ENCODE measurements at regions not wholly inside any gene's neighbourhood (a gene's known extent, or its start where the extent isn't known, plus 50 kb on each side); places are given as distances from the start of the nearest gene placed in this dataset.

- H3K9me3 Mint-ChIP-seq (ENCODE audit: insufficient read depth) = no peaks in the 10 kb centered on the region
- POLR2A ChIA-PET = no interaction called here
- ATAC-seq (ENCODE audit: low read depth) = no peak
Measured at GRCh38 chr11:127474766-127475165, 474.2 kb upstream of the KIRREL3 start.

GRCh38 chr11:127472505-127472904 lies 471.9 kb upstream of the KIRREL3 start:
- Histone ChIP-seq H3K27ac (ENCODE audit: low read length in 2 of 2) (no peak overlapping the region), H3K36me3 (replicated peaks in 1 of 2; ENCODE audit: control extremely low read depth in 1 of 2, control insufficient read depth in 1 of 2, extremely low read depth in 1 of 2, insufficient read depth in 2 of 2, low read length in 1 of 2) (no peaks in the 10 kb centered on the region), H3K9me3 (ENCODE audit: control extremely low read depth in 1 of 3, control insufficient read depth in 2 of 3, insufficient read depth in 1 of 3, low read length in 2 of 3) (no peaks in the 10 kb centered on the region), H4K20me1 (ENCODE audit: control insufficient read depth, insufficient read depth, low read length, poor library complexity, severe bottlenecking) (no peaks in the 10 kb centered on the region), H2AFZ (ENCODE audit: insufficient read depth, low read depth, low read length, poor library complexity, severe bottlenecking) (no peak overlapping the region), H3K27me3 (replicated peaks in 1 of 4; ENCODE audit: control extremely low read depth in 1 of 4, control insufficient read depth in 3 of 4, insufficient read depth in 4 of 4, low read length in 3 of 4) (no peaks in the 10 kb centered on the region), H3K4me1 (ENCODE audit: control insufficient read depth in 2 of 2, insufficient read depth in 2 of 2, low read length in 2 of 2) (no peaks in the 10 kb centered on the region), H3K4me3 (ENCODE audit: control extremely low read depth in 1 of 5, extremely low read depth in 1 of 5, insufficient read depth in 1 of 5, low read depth in 2 of 5, low read length in 4 of 5) (no peak overlapping the region), H3K79me2 (ENCODE audit: control insufficient read depth, insufficient read depth, low read length) (no peaks in the 10 kb centered on the region), H3K9ac (ENCODE audit: low read length) (no peak overlapping the region), H3K4me2 (replicated peaks; ENCODE audit: low read depth, low read length, poor library complexity, severe bottlenecking) (no peak overlapping the region)
- Mint-ChIP-seq H3K4me1 (no peaks in the 10 kb centered on the region), H3K27me3 (no peaks in the 10 kb centered on the region), H3K27ac (no peak overlapping the region), H3K9me3 (ENCODE audit: insufficient read depth) (no peaks in the 10 kb centered on the region), H3K4me3 (no peak overlapping the region)
- intact Hi-C loops (cut with micrococcal nuclease) = no loop called here
- ATAC-seq (ENCODE audit: low read depth) (no peak), DNase-seq (no peak)
- ChIA-PET POLR2A (no interaction called here), CTCF (no interaction called here)
- 91% methylated on average over 7 of the region's 7 CpGs for WGBS (ENCODE audit: insufficient coverage)
- TF ChIP-seq CTCF (IDR thresholded peaks at IDR 0.05) (no peak), EZH2 (IDR thresholded peaks at IDR 0.05; ENCODE audit: borderline replicate concordance, insufficient read depth, low read depth, low read length, poor library complexity, severe bottlenecking) (no peak)

More at GRCh38 chr11:127474766-127475165, 474.2 kb upstream of the KIRREL3 start:
- no peak overlapping the region for H3K27ac ChIP-seq (ENCODE audit: low read length in 2 of 2)
- H4K20me1 ChIP-seq (ENCODE audit: control insufficient read depth, insufficient read depth, low read length, poor library complexity, severe bottlenecking) = no peaks in the 10 kb centered on the region
- Mint-ChIP-seq H3K4me1 (no peaks in the 10 kb centered on the region), H3K27ac (no peak overlapping the region), H3K4me3 (no peak overlapping the region), H3K27me3 (no peaks in the 10 kb centered on the region)
- no peak overlapping the region for H3K4me3 ChIP-seq (ENCODE audit: control extremely low read depth in 1 of 5, extremely low read depth in 1 of 5, insufficient read depth in 1 of 5, low read depth in 2 of 5, low read length in 4 of 5)
- TF ChIP-seq EZH2 (IDR thresholded peaks at IDR 0.05; ENCODE audit: borderline replicate concordance, insufficient read depth, low read depth, low read length, poor library complexity, severe bottlenecking) = no peak
- TF ChIP-seq CTCF (IDR thresholded peaks at IDR 0.05) = no peak
- H3K4me1 ChIP-seq (ENCODE audit: control insufficient read depth in 2 of 2, insufficient read depth in 2 of 2, low read length in 2 of 2) = no peaks in the 10 kb centered on the region
- CTCF ChIA-PET = no interaction called here
- WGBS (ENCODE audit: insufficient coverage) = no CpG with 5 or more reads among the region's 1 CpG
- H2AFZ ChIP-seq (ENCODE audit: insufficient read depth, low read depth, low read length, poor library complexity, severe bottlenecking) = no peak overlapping the region
- no peak overlapping the region for H3K4me2 ChIP-seq (replicated peaks; ENCODE audit: low read depth, low read length, poor library complexity, severe bottlenecking)
- H3K9me3 ChIP-seq (ENCODE audit: control extremely low read depth in 1 of 3, control insufficient read depth in 2 of 3, insufficient read depth in 1 of 3, low read length in 2 of 3) = peaks cover 0 to 1% (median 0%) of the 10 kb centered on the region in 3 donors
- H3K27me3 ChIP-seq (replicated peaks in 1 of 4; ENCODE audit: control extremely low read depth in 1 of 4, control insufficient read depth in 3 of 4, insufficient read depth in 4 of 4, low read length in 3 of 4) = no peaks in the 10 kb centered on the region
- no peak overlapping the region for H3K9ac ChIP-seq (ENCODE audit: low read length)
- intact Hi-C loops (cut with micrococcal nuclease) = no loop called here
- no peak for DNase-seq
- H3K79me2 ChIP-seq (ENCODE audit: control insufficient read depth, insufficient read depth, low read length) = no peaks in the 10 kb centered on the region
- H3K36me3 ChIP-seq (replicated peaks in 1 of 2; ENCODE audit: control extremely low read depth in 1 of 2, control insufficient read depth in 1 of 2, extremely low read depth in 1 of 2, insufficient read depth in 2 of 2, low read length in 1 of 2) = no peaks in the 10 kb centered on the region

Data from B cell (primary cell).